Esophagus muscularis mucosa (tissue), 4 donors: ENCODE measurements at regions not wholly inside any gene's neighbourhood (a gene's known extent, or its start where the extent isn't known, plus 50 kb on each side); places are given as distances from the start of the nearest gene placed in this dataset.

Experiments used
- DNase-seq: peaks from one replicate; pipeline ENCODE4 v3.0.0-alpha.2; 2017; ENCODE audit errors: extremely low spot score
- H3K27ac ChIP-seq, 4 donors: fragments of 200-600 bp; sonication (generic); replicated peaks in 1 of 4; 1 replicate in 3 of 4; 2 replicates in 1 of 4; pipeline ENCODE4 v1.5.1; 2016 to 2019; ENCODE audit warnings: mild to moderate bottlenecking in 1 of 4
- H3K27me3 ChIP-seq, 4 donors: fragments of 200-600 bp; sonication (generic); one replicate each; pipeline versions ENCODE4 v1.5.1 to v1.6.0; 2016 to 2019
- H3K36me3 ChIP-seq, 4 donors: fragments of 200-600 bp; sonication (generic); one replicate each; pipeline ENCODE4 v1.5.1; 2016 to 2019
- H3K4me1 ChIP-seq, 4 donors: fragments of 200-600 bp; sonication (generic); one replicate each; pipeline ENCODE4 v1.5.1; 2016 to 2019
- H3K4me3 ChIP-seq, 4 donors: fragments of 200-600 bp; sonication (generic); 1 replicate in 2 of 4; 2 replicates in 2 of 4; pipeline ENCODE4 v1.5.1; 2016 to 2019; ENCODE audit warnings: mild to moderate bottlenecking in 4 of 4, moderate library complexity in 1 of 4
- H3K9me3 ChIP-seq, 4 donors: fragments of 200-600 bp; sonication (generic); 1 replicate in 3 of 4; 2 replicates in 1 of 4; pipeline ENCODE4 v1.5.1; 2016 to 2019
- EP300 ChIP-seq: sonication (generic); formaldehyde crosslinking; IDR thresholded peaks from one replicate; pipeline ENCODE4 v1.6.1; 2017; ENCODE audit warnings: antibody characterized with exemption
- POLR2A ChIP-seq: fragments of 450-650 bp; IDR thresholded peaks from one replicate; pipeline ENCODE4 v1.6.1; 2017; ENCODE audit warnings: antibody characterized with exemption, moderate library complexity, mild to moderate bottlenecking, low read depth
- POLR2AphosphoS5 ChIP-seq, 2 donors: sonication (generic); formaldehyde crosslinking; IDR thresholded peaks; one replicate each; pipeline ENCODE4 v1.6.1; 2017; ENCODE audit warnings: antibody characterized with exemption in 2 of 2
- WGBS: methylation state at CpG from one replicate; pipeline ENCODE4 v1.1.5; 2018; 5-methylcytosine and 5-hydroxymethylcytosine counted together
- intact Hi-C: fragments of 100-400 bp; cut with DNase I; formaldehyde crosslinking; loops from one replicate; pipeline ENCODE4 v1.15.1; 2023
- TF ChIP-seq, protein P1 (sequence below), 3 experiments: fragments of 200-600 bp in 2 of 3; fragments of 450-650 bp in 1 of 3; sonication (generic) in 2 of 3; IDR thresholded peaks; one replicate each; pipeline ENCODE4 v1.5.1; 2017 to 2019; ENCODE audit warnings: antibody characterized with exemption in 3 of 3, mild to moderate bottlenecking in 2 of 3, moderate library complexity in 1 of 3

DNA sequence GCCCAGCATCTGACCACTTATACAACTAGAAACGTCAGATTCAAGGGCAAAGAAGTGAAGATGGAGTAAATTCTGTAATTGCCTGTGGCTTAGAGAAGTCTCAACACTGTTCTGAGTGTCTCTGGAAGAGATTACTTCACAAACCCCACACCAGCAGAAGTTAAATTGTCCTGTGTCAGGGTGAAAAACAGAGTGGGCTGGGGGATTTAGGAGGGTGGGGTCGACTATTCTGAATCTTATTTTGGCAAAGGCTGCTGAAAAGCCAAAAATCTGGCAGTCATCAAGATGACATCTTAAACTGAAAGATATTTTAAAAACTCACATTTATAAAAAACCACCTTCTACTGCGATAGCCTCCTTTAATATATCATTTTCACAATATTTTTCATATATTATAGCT, 180.8 kb downstream of the KLHL28 start:
- no peak overlapping the region for H3K27ac ChIP-seq
- 35% methylated on average over 3 of the region's 3 CpGs for WGBS
- TF ChIP-seq EP300 = no peak
- TF ChIP-seq, protein P1, sequence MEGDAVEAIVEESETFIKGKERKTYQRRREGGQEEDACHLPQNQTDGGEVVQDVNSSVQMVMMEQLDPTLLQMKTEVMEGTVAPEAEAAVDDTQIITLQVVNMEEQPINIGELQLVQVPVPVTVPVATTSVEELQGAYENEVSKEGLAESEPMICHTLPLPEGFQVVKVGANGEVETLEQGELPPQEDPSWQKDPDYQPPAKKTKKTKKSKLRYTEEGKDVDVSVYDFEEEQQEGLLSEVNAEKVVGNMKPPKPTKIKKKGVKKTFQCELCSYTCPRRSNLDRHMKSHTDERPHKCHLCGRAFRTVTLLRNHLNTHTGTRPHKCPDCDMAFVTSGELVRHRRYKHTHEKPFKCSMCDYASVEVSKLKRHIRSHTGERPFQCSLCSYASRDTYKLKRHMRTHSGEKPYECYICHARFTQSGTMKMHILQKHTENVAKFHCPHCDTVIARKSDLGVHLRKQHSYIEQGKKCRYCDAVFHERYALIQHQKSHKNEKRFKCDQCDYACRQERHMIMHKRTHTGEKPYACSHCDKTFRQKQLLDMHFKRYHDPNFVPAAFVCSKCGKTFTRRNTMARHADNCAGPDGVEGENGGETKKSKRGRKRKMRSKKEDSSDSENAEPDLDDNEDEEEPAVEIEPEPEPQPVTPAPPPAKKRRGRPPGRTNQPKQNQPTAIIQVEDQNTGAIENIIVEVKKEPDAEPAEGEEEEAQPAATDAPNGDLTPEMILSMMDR (IDR thresholded peaks at IDR 0.05) = no peak
- no peak for TF ChIP-seq POLR2AphosphoS5 (IDR thresholded peaks at IDR 0.05)
- TF ChIP-seq POLR2A = no peak
- no peaks in the 10 kb centered on the region for H3K4me1 ChIP-seq
- H3K4me3 ChIP-seq = no peak overlapping the region
- H3K27me3 ChIP-seq = no peaks in the 10 kb centered on the region
- no peaks in the 10 kb centered on the region for H3K9me3 ChIP-seq
- no peaks in the 10 kb centered on the region for H3K36me3 ChIP-seq
- no peak for DNase-seq
- intact Hi-C loops = no loop called here

DNA sequence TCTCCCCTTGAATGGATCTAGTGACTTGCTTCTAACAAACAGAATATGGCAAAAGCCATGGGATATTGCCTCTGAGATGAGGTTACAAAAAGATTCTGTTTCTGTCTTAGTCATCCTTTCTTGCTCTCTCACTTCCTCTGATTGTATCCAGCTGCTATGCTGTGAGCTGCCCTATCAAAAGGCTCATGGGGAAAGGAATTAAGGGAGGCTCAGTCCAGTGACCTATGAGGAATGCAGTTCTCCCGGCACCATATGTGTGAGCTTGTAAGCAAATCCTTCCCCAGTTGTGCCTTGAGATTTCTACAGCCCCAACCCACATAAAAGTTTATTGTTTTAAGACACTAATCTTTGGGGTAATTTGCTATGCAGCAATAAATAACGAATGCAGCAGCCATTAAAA, 183.1 kb downstream of the KLHL28 start:
- intact Hi-C loops = no loop called here
- no peaks in the 10 kb centered on the region for H3K9me3 ChIP-seq
- TF ChIP-seq POLR2A (no peak), POLR2AphosphoS5 (IDR thresholded peaks at IDR 0.05) (no peak), EP300 (no peak)
- TF ChIP-seq, protein P1 (IDR thresholded peaks at IDR 0.05) = no peak
- H3K36me3 ChIP-seq = no peaks in the 10 kb centered on the region
- no peaks in the 10 kb centered on the region for H3K4me1 ChIP-seq
- WGBS = 55% methylated on average over 2 of the region's 2 CpGs
- DNase-seq = no peak
- no peak overlapping the region for H3K27ac ChIP-seq
- H3K4me3 ChIP-seq = no peak overlapping the region
- no peaks in the 10 kb centered on the region for H3K27me3 ChIP-seq

DNA sequence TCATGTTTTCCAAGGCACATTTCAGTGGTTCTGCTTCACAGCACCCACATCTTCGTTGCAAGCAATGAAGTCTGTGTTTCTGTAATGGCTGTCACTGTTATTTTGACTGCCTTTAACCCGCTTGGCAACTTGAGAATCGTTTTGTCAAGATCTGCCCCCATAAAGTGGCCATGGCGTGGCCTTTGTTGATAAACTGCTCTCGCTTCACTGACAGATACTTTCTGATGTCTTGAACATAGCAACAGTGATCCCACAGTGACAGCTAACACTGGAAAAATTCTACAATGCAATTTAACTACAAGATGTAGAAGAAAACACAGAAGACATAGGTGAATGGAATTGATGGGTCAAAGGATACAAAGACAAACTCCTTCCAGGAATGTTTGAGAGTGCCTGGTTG, 184.2 kb downstream of the KLHL28 start:
- H3K27ac ChIP-seq = no peak overlapping the region
- no peak overlapping the region for H3K4me3 ChIP-seq
- intact Hi-C loops = no loop called here
- 85% methylated on average over 5 of the region's 5 CpGs for WGBS
- no peaks in the 10 kb centered on the region for H3K36me3 ChIP-seq
- H3K9me3 ChIP-seq = no peaks in the 10 kb centered on the region
- TF ChIP-seq EP300 = no peak
- TF ChIP-seq, protein P1 (IDR thresholded peaks at IDR 0.05) = no peak
- TF ChIP-seq POLR2A = no peak
- no peak for TF ChIP-seq POLR2AphosphoS5 (IDR thresholded peaks at IDR 0.05)
- H3K27me3 ChIP-seq = no peaks in the 10 kb centered on the region
- DNase-seq = no peak
- no peaks in the 10 kb centered on the region for H3K4me1 ChIP-seq

DNA sequence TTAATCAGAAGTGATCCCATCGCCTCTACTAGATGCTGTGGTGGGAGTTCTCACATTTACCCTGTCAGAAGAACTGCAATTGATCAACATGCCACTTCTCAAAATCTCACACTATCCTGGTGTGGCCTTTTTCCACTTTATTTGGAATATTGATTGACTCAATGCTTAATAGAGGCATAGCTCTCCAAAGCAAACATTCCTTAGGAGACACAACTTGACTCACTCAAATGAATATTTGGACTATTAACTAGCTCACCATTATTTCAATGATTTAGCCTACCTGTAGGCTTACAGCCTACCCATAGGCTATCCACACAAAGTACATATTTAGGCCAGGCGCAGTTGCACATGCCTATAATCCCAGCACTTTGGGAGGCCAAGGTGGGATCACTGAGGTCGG, 186.5 kb downstream of the KLHL28 start:
- intact Hi-C loops = no loop called here
- Histone ChIP-seq H3K27ac (no peak overlapping the region), H3K9me3 (no peaks in the 10 kb centered on the region), H3K36me3 (no peaks in the 10 kb centered on the region), H3K4me3 (no peak overlapping the region), H3K4me1 (no peaks in the 10 kb centered on the region), H3K27me3 (no peaks in the 10 kb centered on the region)
- TF ChIP-seq POLR2AphosphoS5 (IDR thresholded peaks at IDR 0.05) = no peak
- TF ChIP-seq EP300 = no peak
- TF ChIP-seq POLR2A = no peak
- TF ChIP-seq, protein P1 (IDR thresholded peaks at IDR 0.05) = no peak
- DNase-seq = no peak
- 81% methylated on average over 3 of the region's 3 CpGs for WGBS

GRCh38 chr14:44774396-44774795, 187.4 kb downstream of the KLHL28 start:
- no peaks in the 10 kb centered on the region for H3K4me1 ChIP-seq
- WGBS = 54% methylated on average over 2 of the region's 2 CpGs
- no peaks in the 10 kb centered on the region for H3K36me3 ChIP-seq
- no peaks in the 10 kb centered on the region for H3K9me3 ChIP-seq
- no peaks in the 10 kb centered on the region for H3K27me3 ChIP-seq
- H3K4me3 ChIP-seq = no peak overlapping the region
- no peak for DNase-seq
- intact Hi-C loops = no loop called here
- no peak overlapping the region for H3K27ac ChIP-seq
- TF ChIP-seq POLR2A = no peak
- TF ChIP-seq POLR2AphosphoS5 (IDR thresholded peaks at IDR 0.05) = no peak
